ENCODE measurements at regions not wholly inside any gene's neighbourhood (a gene's known extent, or its start where the extent isn't known, plus 50 kb on each side); places are given as distances from the start of the nearest gene placed in this dataset.

DNA sequence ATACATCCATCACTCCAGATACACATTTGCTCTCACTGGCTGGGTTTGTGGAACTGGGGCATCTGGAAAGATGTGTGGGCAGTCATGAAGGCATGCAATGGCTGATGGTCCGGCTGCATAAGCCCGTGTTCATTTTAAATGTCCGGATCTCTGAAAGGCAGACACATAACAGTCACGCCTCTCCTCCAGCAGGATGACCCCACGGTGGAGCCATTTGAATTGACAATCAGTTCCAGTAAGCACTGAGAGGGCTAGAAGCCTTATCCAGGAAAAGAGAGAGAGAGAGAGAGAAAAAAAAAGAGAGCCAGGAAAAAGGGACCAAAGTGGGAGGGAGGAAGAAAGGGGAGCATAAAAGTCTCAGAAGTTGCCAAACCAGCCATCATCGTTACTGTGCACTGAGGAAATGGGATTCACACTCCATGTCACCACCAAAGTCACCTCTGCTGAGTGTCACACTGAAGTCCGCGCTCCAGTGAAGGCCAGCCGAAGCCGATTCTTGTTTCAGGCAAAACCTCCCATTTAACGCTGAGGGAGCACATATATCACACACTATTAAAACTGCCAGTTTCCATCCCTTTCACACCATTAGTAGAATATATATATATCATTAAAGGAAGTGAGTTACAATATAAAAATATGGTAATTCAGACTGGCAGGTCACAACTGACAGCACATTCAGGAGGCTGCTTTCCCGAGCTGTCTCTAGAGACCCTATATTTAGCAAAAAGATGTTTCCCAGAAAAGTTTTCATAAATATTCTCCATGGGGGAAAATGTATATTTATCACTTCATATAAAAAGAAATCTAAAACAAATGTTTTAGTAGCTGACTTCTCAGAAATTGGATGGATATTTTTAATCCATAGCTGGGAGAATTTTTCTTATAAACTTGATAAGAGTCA lies 142.0 kb downstream of the ACTR3 start:
- H3K4me3 ChIP-seq (ENCODE audit: low read depth, low read length): no peak overlapping the region
- no peak for DNase-seq (ENCODE audit: low read depth)
- TF ChIP-seq, protein P1, sequence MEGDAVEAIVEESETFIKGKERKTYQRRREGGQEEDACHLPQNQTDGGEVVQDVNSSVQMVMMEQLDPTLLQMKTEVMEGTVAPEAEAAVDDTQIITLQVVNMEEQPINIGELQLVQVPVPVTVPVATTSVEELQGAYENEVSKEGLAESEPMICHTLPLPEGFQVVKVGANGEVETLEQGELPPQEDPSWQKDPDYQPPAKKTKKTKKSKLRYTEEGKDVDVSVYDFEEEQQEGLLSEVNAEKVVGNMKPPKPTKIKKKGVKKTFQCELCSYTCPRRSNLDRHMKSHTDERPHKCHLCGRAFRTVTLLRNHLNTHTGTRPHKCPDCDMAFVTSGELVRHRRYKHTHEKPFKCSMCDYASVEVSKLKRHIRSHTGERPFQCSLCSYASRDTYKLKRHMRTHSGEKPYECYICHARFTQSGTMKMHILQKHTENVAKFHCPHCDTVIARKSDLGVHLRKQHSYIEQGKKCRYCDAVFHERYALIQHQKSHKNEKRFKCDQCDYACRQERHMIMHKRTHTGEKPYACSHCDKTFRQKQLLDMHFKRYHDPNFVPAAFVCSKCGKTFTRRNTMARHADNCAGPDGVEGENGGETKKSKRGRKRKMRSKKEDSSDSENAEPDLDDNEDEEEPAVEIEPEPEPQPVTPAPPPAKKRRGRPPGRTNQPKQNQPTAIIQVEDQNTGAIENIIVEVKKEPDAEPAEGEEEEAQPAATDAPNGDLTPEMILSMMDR (IDR thresholded peaks at IDR 0.05; ENCODE audit: low read depth, low read length): no peak
- TF ChIP-seq POLR2A (IDR thresholded peaks at IDR 0.05; ENCODE audit: extremely low read depth, insufficient read length) (no peak), MYC (IDR thresholded peaks at IDR 0.05; ENCODE audit: low read depth, low read length) (no peak)
- TF ChIP-seq, protein P2, sequence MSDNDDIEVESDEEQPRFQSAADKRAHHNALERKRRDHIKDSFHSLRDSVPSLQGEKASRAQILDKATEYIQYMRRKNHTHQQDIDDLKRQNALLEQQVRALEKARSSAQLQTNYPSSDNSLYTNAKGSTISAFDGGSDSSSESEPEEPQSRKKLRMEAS (IDR thresholded peaks at IDR 0.05; ENCODE audit: low read depth, low read length): no peak

DNA sequence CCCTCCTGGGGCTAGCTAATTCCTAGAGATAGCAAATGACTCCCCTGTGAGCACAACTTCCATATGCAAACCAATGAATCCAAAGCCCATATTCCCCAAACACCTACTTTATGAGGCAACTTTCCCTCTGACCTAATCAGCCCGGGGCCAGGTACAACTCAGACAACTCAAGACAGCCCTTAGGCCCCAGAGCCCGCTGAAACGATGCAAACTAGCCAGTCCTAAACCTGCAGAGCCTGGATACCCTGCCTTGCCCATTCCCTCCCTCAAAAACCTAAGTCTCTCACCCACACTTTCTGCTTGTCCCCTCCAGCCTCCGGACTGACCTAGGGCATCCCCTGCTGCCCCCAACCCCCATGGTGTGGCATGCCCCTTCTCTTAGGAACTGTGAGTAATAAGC lies 142.8 kb downstream of the ACTR3 start:
- no peak for DNase-seq (ENCODE audit: low read depth)
- TF ChIP-seq, protein P2 (IDR thresholded peaks at IDR 0.05; ENCODE audit: low read depth, low read length): no peak
- no peak for TF ChIP-seq MYC (IDR thresholded peaks at IDR 0.05; ENCODE audit: low read depth, low read length)
- TF ChIP-seq POLR2A (IDR thresholded peaks at IDR 0.05; ENCODE audit: extremely low read depth, insufficient read length): no peak
- TF ChIP-seq, protein P1 (IDR thresholded peaks at IDR 0.05; ENCODE audit: low read depth, low read length): no peak
- no peak overlapping the region for H3K4me3 ChIP-seq (ENCODE audit: low read depth, low read length)

DNA sequence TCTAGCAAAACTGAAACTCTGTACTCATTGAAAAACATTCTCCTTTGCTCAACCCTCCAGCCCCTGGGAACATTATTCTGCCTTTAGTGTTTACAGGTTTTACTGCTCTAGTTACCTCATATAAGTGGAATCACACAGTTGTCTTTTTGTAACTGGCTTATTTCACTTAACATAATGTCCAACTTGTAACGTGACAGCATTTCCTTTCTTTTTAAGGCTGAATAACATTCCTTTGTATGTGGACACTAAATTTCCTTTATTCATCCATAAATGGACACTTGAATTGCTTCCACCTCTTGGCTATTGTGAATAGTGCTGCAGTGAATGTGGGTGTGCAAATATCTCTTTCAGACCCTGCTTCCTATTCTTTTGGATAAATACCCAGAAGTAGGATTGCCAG lies 144.9 kb downstream of the ACTR3 start:
- TF ChIP-seq MYC (IDR thresholded peaks at IDR 0.05; ENCODE audit: low read depth, low read length) (no peak), POLR2A (IDR thresholded peaks at IDR 0.05; ENCODE audit: extremely low read depth, insufficient read length) (no peak)
- TF ChIP-seq, protein P1 (IDR thresholded peaks at IDR 0.05; ENCODE audit: low read depth, low read length): no peak
- TF ChIP-seq, protein P2 (IDR thresholded peaks at IDR 0.05; ENCODE audit: low read depth, low read length): no peak
- no peak overlapping the region for H3K4me3 ChIP-seq (ENCODE audit: low read depth, low read length)
- DNase-seq (ENCODE audit: low read depth): no peak

DNA sequence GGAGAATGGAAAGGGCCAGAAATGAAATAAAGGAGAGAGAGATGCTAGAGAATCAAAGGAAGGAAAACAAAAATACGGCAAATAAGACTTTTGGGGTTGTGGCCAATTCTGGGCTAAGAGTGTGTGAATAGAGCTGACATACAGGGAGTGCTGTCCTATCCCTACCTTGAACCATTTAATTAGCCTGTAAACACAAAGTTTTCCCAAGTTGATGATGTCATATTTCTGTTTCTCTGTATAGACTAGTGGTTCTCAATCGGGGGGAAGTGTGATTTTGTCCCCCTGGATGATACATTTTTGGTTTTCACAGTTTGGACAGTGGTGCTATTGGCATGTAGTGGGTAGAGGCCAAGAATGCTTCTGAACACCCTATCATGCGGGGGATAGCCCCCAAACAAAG lies 148.8 kb downstream of the ACTR3 start:
- TF ChIP-seq POLR2A (IDR thresholded peaks at IDR 0.05; ENCODE audit: extremely low read depth, insufficient read length) (no peak), MYC (IDR thresholded peaks at IDR 0.05; ENCODE audit: low read depth, low read length) (no peak)
- TF ChIP-seq, protein P2 (IDR thresholded peaks at IDR 0.05; ENCODE audit: low read depth, low read length): no peak
- TF ChIP-seq, protein P1 (IDR thresholded peaks at IDR 0.05; ENCODE audit: low read depth, low read length): no peak
- no peak for DNase-seq (ENCODE audit: low read depth)
- H3K4me3 ChIP-seq (ENCODE audit: low read depth, low read length): no peak overlapping the region

DNA sequence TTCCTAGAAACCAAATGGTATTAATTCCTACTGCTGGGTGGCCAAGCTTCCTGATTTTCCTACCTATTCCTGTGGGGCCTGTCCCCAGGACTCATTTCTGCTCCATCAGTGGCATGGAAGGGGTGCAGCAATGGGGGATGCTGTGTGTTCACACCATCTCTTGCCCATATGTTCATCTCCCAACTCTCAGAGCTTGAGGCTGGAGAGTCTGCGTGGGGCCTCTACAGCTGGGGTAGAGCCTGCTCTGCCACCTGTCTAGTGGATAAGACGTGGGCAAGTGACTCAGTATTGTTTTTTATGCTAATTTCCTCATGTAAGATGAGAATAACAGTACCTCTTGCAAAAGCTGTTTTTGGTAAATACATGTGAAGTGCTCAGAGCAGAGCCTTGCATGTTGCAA lies 149.8 kb downstream of the ACTR3 start:
- no peak overlapping the region for H3K4me3 ChIP-seq (ENCODE audit: low read depth, low read length)
- TF ChIP-seq, protein P2 (IDR thresholded peaks at IDR 0.05; ENCODE audit: low read depth, low read length): no peak
- TF ChIP-seq MYC (IDR thresholded peaks at IDR 0.05; ENCODE audit: low read depth, low read length): no peak
- no peak for TF ChIP-seq POLR2A (IDR thresholded peaks at IDR 0.05; ENCODE audit: extremely low read depth, insufficient read length)
- TF ChIP-seq, protein P1 (IDR thresholded peaks at IDR 0.05; ENCODE audit: low read depth, low read length): no peak
- DNase-seq (ENCODE audit: low read depth): no peak

All from NB4 (cell line).